Thoracic aorta (tissue), 2 donors: ENCODE measurements at regions not wholly inside any gene's neighbourhood (a gene's known extent, or its start where the extent isn't known, plus 50 kb on each side); places are given as distances from the start of the nearest gene placed in this dataset.
A peak's percentile ranks its signal among the peaks of the same experiment; 100 is the strongest.

ENCODE experiments used
- ATAC-seq: fragments of 150-250 bp; one replicate; pipeline ENCODE4 v1.8.0; 2017; ENCODE audit warnings: low read depth; ENCODE audit not compliant: insufficient number of reproducible peaks, low FRiP score
- DNase-seq: peaks from one replicate; pipeline ENCODE4 v3.0.0-alpha.2; 2020; ENCODE audit warnings: low spot score
- H3K27ac ChIP-seq, 2 donors: fragments of 200-600 bp; sonication (generic); 1 replicate in 1 of 2; 2 replicates in 1 of 2; pipeline ENCODE4 v1.5.1; 2016; ENCODE audit warnings: mild to moderate bottlenecking in 2 of 2, moderate library complexity in 2 of 2
- H3K27me3 ChIP-seq: fragments of 200-600 bp; sonication (generic); replicated peaks from 2 replicates; pipeline ENCODE4 v1.6.0; 2016; ENCODE audit warnings: mild to moderate bottlenecking; ENCODE audit not compliant: insufficient read depth
- H3K36me3 ChIP-seq: fragments of 200-600 bp; sonication (generic); one replicate; pipeline ENCODE4 v1.5.1; 2016
- H3K4me1 ChIP-seq, 2 donors: fragments of 200-600 bp; sonication (generic); 1 replicate in 1 of 2; 2 replicates in 1 of 2; pipeline versions ENCODE4 v1.5.1 to v1.6.0; 2016; ENCODE audit warnings: low read depth in 2 of 2, mild to moderate bottlenecking in 1 of 2; ENCODE audit not compliant: control insufficient read depth in 1 of 2
- H3K4me3 ChIP-seq: fragments of 200-600 bp; sonication (generic); 2 replicates; pipeline ENCODE4 v1.5.1; 2016; ENCODE audit warnings: mild to moderate bottlenecking
- H3K9me3 ChIP-seq: fragments of 200-600 bp; sonication (generic); 2 replicates; pipeline ENCODE4 v1.5.1; 2016
- CTCF ChIP-seq: fragments of 200-600 bp; sonication (generic); IDR thresholded peaks from one replicate; pipeline ENCODE4 v1.5.1; 2019; ENCODE audit warnings: antibody characterized with exemption

GRCh38 chr9:82606492-82607382 is 456.2 kb downstream of the RASEF start:
- H3K27ac ChIP-seq, result no peak overlapping the region
- peak; percentile 54 for TF ChIP-seq CTCF
- H3K4me3 ChIP-seq, result no peak overlapping the region
- peaks cover 5 to 13% of the 10 kb centered on the region in 2 donors for H3K4me1 ChIP-seq
- DNase-seq (no peak), ATAC-seq (no peak)
- H3K27me3 ChIP-seq, result no peaks in the 10 kb centered on the region
- H3K36me3 ChIP-seq, result no peaks in the 10 kb centered on the region
- no peaks in the 10 kb centered on the region for H3K9me3 ChIP-seq

DNA sequence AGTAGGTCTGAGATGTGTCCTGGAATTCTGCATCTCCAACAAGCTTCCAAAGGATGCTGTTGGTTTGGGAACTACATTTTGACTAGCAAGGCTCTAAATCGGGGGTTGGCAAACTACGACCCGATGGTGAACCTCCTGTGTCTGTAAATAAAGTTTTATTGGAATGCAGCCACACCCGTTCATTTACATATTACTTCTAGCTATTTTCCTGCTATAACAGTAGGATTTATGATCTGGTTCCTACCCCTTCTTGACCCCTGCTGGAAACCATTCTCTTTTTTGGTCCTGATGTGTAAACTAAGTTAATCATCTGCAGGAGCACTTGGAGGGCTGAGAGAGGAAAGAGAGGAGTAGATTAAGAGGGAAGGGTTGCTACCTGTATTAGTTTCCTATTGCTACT is 454.5 kb downstream of the RASEF start:
- no peak overlapping the region for H3K4me3 ChIP-seq
- ATAC-seq, result no peak
- no peaks in the 10 kb centered on the region for H3K27me3 ChIP-seq

DNA sequence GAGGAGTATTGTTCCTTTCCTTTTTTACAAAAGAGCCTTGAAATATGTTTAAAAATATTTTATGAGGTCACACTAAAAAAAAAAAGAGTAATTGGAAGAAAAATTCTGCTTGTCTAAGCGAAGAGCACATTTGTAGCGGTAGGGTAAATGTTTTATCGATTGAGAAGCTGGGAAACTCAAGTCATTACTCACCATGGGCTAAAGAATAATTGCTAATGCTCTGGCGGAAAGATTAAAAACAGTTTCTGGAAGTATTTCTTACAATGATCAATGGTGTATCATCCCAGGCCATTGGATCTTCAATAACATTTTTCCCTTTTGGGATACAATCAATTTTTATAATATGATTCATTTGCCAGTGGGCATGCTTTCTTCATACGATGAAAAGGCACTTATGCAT is 450.0 kb downstream of the RASEF start:
- H3K9me3 ChIP-seq, result no peaks in the 10 kb centered on the region
- ATAC-seq, result no peak
- no peak overlapping the region for H3K4me3 ChIP-seq
- DNase-seq, result no peak
- H3K36me3 ChIP-seq, result no peaks in the 10 kb centered on the region
- no peak overlapping the region for H3K27ac ChIP-seq
- H3K27me3 ChIP-seq, result no peaks in the 10 kb centered on the region
- no peak for TF ChIP-seq CTCF
- H3K4me1 ChIP-seq, result no peaks in the 10 kb centered on the region

More for the DNA sequence above, 454.5 kb downstream of the RASEF start:
- no peak for DNase-seq
- Histone ChIP-seq H3K4me1 (peaks cover 5 to 13% of the 10 kb centered on the region in 2 donors), H3K36me3 (no peaks in the 10 kb centered on the region), H3K9me3 (no peaks in the 10 kb centered on the region), H3K27ac (no peak overlapping the region)
- no peak for TF ChIP-seq CTCF

DNA sequence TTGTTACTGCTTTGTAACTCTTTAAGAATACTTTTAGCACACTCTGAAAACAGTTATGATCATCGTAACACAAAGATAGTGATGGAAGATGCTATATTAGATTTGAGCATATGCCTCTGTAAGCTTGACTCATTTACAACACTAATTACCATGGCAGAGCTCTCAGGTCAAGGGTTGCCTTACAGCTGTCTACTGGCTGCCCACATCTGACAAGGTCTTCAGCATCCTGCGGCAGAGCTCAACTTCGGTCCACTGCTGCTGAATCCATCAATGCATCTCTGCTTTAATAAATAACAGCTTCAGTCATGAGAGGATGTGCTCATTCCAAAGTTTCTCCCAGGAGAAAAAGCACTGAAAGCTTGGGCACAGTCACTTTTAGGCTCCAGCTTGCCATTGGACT is 449.4 kb downstream of the RASEF start:
- Histone ChIP-seq H3K9me3 (no peaks in the 10 kb centered on the region), H3K27me3 (no peaks in the 10 kb centered on the region), H3K4me3 (no peak overlapping the region), H3K27ac (no peak overlapping the region), H3K4me1 (no peaks in the 10 kb centered on the region), H3K36me3 (no peaks in the 10 kb centered on the region)
- no peak for ATAC-seq
- DNase-seq, result no peak
- no peak for TF ChIP-seq CTCF

DNA sequence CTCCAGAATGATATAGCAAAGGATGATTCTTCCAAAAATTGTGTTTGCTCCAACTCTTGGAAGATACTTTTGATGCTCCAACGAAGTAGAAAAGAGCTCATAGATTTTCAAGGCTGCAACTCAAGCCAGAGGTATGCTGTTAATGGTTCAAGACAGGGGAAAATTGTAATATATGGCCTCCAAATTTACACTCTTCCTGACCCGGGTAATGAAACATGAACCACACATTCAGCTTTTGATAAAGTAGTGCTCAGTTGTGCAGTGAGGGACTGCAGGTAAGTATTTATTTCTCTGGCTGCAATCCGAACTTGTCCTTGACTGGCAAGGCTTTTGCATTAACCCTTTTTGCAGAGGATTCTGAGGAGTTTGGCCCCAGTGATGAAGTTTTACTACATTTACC is 446.4 kb downstream of the RASEF start:
- Histone ChIP-seq H3K27ac (no peak overlapping the region), H3K4me1 (no peaks in the 10 kb centered on the region), H3K27me3 (no peaks in the 10 kb centered on the region), H3K4me3 (no peak overlapping the region), H3K36me3 (no peaks in the 10 kb centered on the region), H3K9me3 (no peaks in the 10 kb centered on the region)
- no peak for TF ChIP-seq CTCF
- DNase-seq (no peak), ATAC-seq (no peak)
